HepG2 (cell line): ENCODE measurements at regions not wholly inside any gene's neighbourhood (a gene's known extent, or its start where the extent isn't known, plus 50 kb on each side); places are given as distances from the start of the nearest gene placed in this dataset.

Experiments used
- HDAC6 ChIP-seq: fragments of 200-600 bp; sonication (generic); IDR thresholded peaks from 2 replicates; pipeline ENCODE4 v1.7.0; 2017; ENCODE audit warnings: mild to moderate bottlenecking, antibody characterized with exemption, low read length, low read depth
- HES4 ChIP-seq: sonication (generic); formaldehyde crosslinking; IDR thresholded peaks from 2 replicates; pipeline ENCODE4 v1.9.0; 2021; ENCODE audit warnings: mild to moderate bottlenecking, missing genetic modification reagents, borderline replicate concordance
- HNF1B ChIP-seq: sonication (generic); formaldehyde crosslinking; IDR thresholded peaks from 2 replicates; pipeline ENCODE4 v1.5.1; 2020; ENCODE audit warnings: mild to moderate bottlenecking, moderate library complexity, missing genetic modification reagents
- SP1 ChIP-seq, 2 experiments: fragments of 450-650 bp in 1 of 2; sonication (generic) in 1 of 2; formaldehyde crosslinking in 1 of 2; IDR thresholded peaks; 2 replicates each; pipeline versions ENCODE4 v1.4.0 to v1.6.1; 2016 to 2020; ENCODE audit warnings: missing genetic modification reagents in 1 of 2
- SRY ChIP-seq: sonication (generic); formaldehyde crosslinking; IDR thresholded peaks from 2 replicates; pipeline ENCODE4 v1.8.0; 2022; ENCODE audit warnings: mild to moderate bottlenecking, missing genetic modification reagents
- ZBTB8A ChIP-seq: sonication (generic); formaldehyde crosslinking; IDR thresholded peaks from 2 replicates; pipeline ENCODE4 v1.4.0; 2020; ENCODE audit warnings: mild to moderate bottlenecking, low read depth, missing genetic modification reagents, borderline replicate concordance
- ZFP82 ChIP-seq: sonication (generic); formaldehyde crosslinking; IDR thresholded peaks from 2 replicates; pipeline ENCODE4 v1.5.1; 2020; ENCODE audit warnings: mild to moderate bottlenecking, missing genetic modification reagents, borderline replicate concordance
- ZFX ChIP-seq: sonication (generic); formaldehyde crosslinking; IDR thresholded peaks from 2 replicates; pipeline ENCODE4 v1.4.0; 2020; ENCODE audit warnings: mild to moderate bottlenecking, low read depth, missing genetic modification reagents, moderate library complexity
- ZNF274 ChIP-seq: sonication (generic); formaldehyde crosslinking; IDR thresholded peaks from 2 replicates; pipeline ENCODE4 v1.5.1; 2020; ENCODE audit warnings: mild to moderate bottlenecking, missing genetic modification reagents
- TF ChIP-seq, protein P1 (sequence below): IDR thresholded peaks from 2 replicates; pipeline ENCODE4 v1.6.1; 2016; ENCODE audit warnings: low read depth
- TF ChIP-seq, protein P2 (sequence below): IDR thresholded peaks from 2 replicates; pipeline ENCODE4 v1.6.1; 2012; ENCODE audit warnings: low read length, improper control_type of control experiment
- TF ChIP-seq, protein P3 (sequence below): sonication (generic); formaldehyde crosslinking; IDR thresholded peaks from 2 replicates; pipeline ENCODE4 v1.4.0; 2020; ENCODE audit warnings: missing genetic modification reagents
- TF ChIP-seq, protein P4 (sequence below): IDR thresholded peaks from 2 replicates; pipeline ENCODE4 v1.6.1; 2016; ENCODE audit warnings: mild to moderate bottlenecking
- TF ChIP-seq, protein P5 (sequence below): sonication (generic); formaldehyde crosslinking; conservative IDR thresholded peaks from 2 replicates; pipeline ENCODE4 v1.8.1; 2023; ENCODE audit warnings: missing genetic modification reagents

- TF ChIP-seq SRY (CRISPR knock-in tag) (peak; percentile 44; the same call in 1 of the 2 replicates), ZNF274 (CRISPR knock-in tag) (no peak), HDAC6 (no peak), HES4 (CRISPR knock-in tag) (no peak), SP1 (IDR thresholded peaks at IDR 0.05) (no peak), SP1 (CRISPR knock-in tag; IDR thresholded peaks at IDR 0.05) (no peak), ZFP82 (CRISPR knock-in tag) (no peak), ZBTB8A (no peak), ZFX (CRISPR knock-in tag) (peak; percentile 41; the same call in 1 of the 2 replicates), HNF1B (CRISPR knock-in tag) (0 out of 2 replicates have a peak, but pooled peaks have one; percentile 13)
- TF ChIP-seq, protein P1, sequence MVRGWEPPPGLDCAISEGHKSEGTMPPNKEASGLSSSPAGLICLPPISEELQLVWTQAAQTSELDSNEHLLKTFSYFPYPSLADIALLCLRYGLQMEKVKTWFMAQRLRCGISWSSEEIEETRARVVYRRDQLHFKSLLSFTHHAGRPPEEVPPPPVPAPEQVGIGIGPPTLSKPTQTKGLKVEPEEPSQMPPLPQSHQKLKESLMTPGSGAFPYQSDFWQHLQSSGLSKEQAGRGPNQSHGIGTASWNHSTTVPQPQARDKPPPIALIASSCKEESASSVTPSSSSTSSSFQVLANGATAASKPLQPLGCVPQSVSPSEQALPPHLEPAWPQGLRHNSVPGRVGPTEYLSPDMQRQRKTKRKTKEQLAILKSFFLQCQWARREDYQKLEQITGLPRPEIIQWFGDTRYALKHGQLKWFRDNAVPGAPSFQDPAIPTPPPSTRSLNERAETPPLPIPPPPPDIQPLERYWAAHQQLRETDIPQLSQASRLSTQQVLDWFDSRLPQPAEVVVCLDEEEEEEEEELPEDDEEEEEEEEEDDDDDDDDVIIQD (CRISPR knock-in tag), result no peak
- TF ChIP-seq, protein P2, sequence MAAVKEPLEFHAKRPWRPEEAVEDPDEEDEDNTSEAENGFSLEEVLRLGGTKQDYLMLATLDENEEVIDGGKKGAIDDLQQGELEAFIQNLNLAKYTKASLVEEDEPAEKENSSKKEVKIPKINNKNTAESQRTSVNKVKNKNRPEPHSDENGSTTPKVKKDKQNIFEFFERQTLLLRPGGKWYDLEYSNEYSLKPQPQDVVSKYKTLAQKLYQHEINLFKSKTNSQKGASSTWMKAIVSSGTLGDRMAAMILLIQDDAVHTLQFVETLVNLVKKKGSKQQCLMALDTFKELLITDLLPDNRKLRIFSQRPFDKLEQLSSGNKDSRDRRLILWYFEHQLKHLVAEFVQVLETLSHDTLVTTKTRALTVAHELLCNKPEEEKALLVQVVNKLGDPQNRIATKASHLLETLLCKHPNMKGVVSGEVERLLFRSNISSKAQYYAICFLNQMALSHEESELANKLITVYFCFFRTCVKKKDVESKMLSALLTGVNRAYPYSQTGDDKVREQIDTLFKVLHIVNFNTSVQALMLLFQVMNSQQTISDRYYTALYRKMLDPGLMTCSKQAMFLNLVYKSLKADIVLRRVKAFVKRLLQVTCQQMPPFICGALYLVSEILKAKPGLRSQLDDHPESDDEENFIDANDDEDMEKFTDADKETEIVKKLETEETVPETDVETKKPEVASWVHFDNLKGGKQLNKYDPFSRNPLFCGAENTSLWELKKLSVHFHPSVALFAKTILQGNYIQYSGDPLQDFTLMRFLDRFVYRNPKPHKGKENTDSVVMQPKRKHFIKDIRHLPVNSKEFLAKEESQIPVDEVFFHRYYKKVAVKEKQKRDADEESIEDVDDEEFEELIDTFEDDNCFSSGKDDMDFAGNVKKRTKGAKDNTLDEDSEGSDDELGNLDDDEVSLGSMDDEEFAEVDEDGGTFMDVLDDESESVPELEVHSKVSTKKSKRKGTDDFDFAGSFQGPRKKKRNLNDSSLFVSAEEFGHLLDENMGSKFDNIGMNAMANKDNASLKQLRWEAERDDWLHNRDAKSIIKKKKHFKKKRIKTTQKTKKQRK, result no peak
- TF ChIP-seq, protein P3, sequence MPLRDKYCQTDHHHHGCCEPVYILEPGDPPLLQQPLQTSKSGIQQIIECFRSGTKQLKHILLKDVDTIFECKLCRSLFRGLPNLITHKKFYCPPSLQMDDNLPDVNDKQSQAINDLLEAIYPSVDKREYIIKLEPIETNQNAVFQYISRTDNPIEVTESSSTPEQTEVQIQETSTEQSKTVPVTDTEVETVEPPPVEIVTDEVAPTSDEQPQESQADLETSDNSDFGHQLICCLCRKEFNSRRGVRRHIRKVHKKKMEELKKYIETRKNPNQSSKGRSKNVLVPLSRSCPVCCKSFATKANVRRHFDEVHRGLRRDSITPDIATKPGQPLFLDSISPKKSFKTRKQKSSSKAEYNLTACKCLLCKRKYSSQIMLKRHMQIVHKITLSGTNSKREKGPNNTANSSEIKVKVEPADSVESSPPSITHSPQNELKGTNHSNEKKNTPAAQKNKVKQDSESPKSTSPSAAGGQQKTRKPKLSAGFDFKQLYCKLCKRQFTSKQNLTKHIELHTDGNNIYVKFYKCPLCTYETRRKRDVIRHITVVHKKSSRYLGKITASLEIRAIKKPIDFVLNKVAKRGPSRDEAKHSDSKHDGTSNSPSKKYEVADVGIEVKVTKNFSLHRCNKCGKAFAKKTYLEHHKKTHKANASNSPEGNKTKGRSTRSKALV, result no peak
- TF ChIP-seq, protein P4, sequence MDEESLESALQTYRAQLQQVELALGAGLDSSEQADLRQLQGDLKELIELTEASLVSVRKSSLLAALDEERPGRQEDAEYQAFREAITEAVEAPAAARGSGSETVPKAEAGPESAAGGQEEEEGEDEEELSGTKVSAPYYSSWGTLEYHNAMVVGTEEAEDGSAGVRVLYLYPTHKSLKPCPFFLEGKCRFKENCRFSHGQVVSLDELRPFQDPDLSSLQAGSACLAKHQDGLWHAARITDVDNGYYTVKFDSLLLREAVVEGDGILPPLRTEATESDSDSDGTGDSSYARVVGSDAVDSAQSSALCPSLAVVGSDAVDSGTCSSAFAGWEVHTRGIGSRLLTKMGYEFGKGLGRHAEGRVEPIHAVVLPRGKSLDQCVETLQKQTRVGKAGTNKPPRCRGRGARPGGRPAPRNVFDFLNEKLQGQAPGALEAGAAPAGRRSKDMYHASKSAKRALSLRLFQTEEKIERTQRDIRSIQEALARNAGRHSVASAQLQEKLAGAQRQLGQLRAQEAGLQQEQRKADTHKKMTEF (CRISPR knock-in tag), result peak; percentile 34; the same call in 1 of the 2 replicates
- TF ChIP-seq, protein P5, sequence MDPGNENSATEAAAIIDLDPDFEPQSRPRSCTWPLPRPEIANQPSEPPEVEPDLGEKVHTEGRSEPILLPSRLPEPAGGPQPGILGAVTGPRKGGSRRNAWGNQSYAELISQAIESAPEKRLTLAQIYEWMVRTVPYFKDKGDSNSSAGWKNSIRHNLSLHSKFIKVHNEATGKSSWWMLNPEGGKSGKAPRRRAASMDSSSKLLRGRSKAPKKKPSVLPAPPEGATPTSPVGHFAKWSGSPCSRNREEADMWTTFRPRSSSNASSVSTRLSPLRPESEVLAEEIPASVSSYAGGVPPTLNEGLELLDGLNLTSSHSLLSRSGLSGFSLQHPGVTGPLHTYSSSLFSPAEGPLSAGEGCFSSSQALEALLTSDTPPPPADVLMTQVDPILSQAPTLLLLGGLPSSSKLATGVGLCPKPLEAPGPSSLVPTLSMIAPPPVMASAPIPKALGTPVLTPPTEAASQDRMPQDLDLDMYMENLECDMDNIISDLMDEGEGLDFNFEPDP (CRISPR knock-in tag), result no peak
Observed at GRCh38 chr20:50298554-50299324, 108.1 kb downstream of the CEBPB start (continued).
